DOHH2 (cell line): ENCODE measurements at regions not wholly inside any gene's neighbourhood (a gene's known extent, or its start where the extent isn't known, plus 50 kb on each side); places are given as distances from the start of the nearest gene placed in this dataset.
"Not testable (repeated sequence)": the region's sequence is repeated elsewhere in the genome, so short reads cannot be mapped to it uniquely, and the experiment has no call there.

Experiments used
- H3F3A ChIP-seq: fragments of 200-600 bp; sonication (generic), shearing (Covaris generic); 2 replicates; pipeline ENCODE4 v1.6.0; 2016; ENCODE audit warnings: antibody characterized with exemption, mild to moderate bottlenecking; ENCODE audit not compliant: control insufficient read depth, insufficient read depth
- H3K27ac ChIP-seq: fragments of 200-600 bp; sonication (generic); 2 replicates; pipeline ENCODE4 v1.5.1; 2014; ENCODE audit warnings: low read depth, mild to moderate bottlenecking, low read length, moderate library complexity
- H3K27me3 ChIP-seq: fragments of 200-600 bp; sonication (generic); 2 replicates; pipeline ENCODE4 v1.6.1; 2014; ENCODE audit warnings: mild to moderate bottlenecking, low read length, mixed read lengths; ENCODE audit not compliant: control insufficient read depth
- H3K36me3 ChIP-seq: fragments of 200-600 bp; sonication (generic); 2 replicates; pipeline ENCODE4 v1.6.1; 2014; ENCODE audit warnings: mild to moderate bottlenecking, low read length, moderate library complexity, mixed read lengths; ENCODE audit not compliant: control insufficient read depth
- H3K4me1 ChIP-seq: fragments of 200-600 bp; sonication (generic); 2 replicates; pipeline ENCODE4 v1.6.1; 2014; ENCODE audit warnings: mild to moderate bottlenecking, low read length, mixed read lengths; ENCODE audit not compliant: control insufficient read depth
- H3K4me2 ChIP-seq: fragments of 200-600 bp; sonication (generic); 2 replicates; pipeline ENCODE4 v1.6.0; 2014; ENCODE audit warnings: mild to moderate bottlenecking, low read length, moderate library complexity
- H3K4me3 ChIP-seq: fragments of 200-600 bp; sonication (generic); 2 replicates; pipeline ENCODE4 v1.5.1; 2014; ENCODE audit warnings: mild to moderate bottlenecking, low read length, mixed read lengths
- H3K79me2 ChIP-seq: fragments of 200-600 bp; sonication (generic); 2 replicates; pipeline ENCODE4 v1.6.1; 2014; ENCODE audit warnings: mild to moderate bottlenecking, low read length, mixed read lengths; ENCODE audit not compliant: control insufficient read depth
- H3K9me2 ChIP-seq: fragments of 200-600 bp; sonication (generic); replicated peaks from 2 replicates; pipeline ENCODE4 v1.6.1; 2014; ENCODE audit warnings: mild to moderate bottlenecking, low read length, mixed read lengths; ENCODE audit not compliant: control insufficient read depth
- H3K9me3 ChIP-seq: fragments of 200-600 bp; sonication (generic); 2 replicates; pipeline ENCODE4 v1.6.1; 2014; ENCODE audit warnings: antibody characterized with exemption, low read length, mixed read lengths; ENCODE audit not compliant: control insufficient read depth, insufficient read depth
- H4K20me1 ChIP-seq: fragments of 200-600 bp; sonication (generic); 2 replicates; pipeline ENCODE4 v1.6.0; 2014; ENCODE audit warnings: low read depth, mild to moderate bottlenecking, antibody characterized with exemption, low read length, moderate library complexity; ENCODE audit not compliant: control insufficient read depth, insufficient read depth
- CTCF ChIP-seq: fragments of 200-600 bp; sonication (generic); IDR thresholded peaks from one replicate; pipeline ENCODE4 v1.5.1; 2014; ENCODE audit warnings: antibody characterized with exemption, mild to moderate bottlenecking, low read depth, low read length; ENCODE audit not compliant: poor library complexity, severe bottlenecking
- EZH2phosphoT487 ChIP-seq: fragments of 200-600 bp; sonication (generic); IDR thresholded peaks from 2 replicates; pipeline ENCODE4 v1.6.1; 2017; ENCODE audit warnings: borderline replicate concordance, mild to moderate bottlenecking, antibody characterized with exemption, low read length, moderate library complexity, mixed read lengths

DNA sequence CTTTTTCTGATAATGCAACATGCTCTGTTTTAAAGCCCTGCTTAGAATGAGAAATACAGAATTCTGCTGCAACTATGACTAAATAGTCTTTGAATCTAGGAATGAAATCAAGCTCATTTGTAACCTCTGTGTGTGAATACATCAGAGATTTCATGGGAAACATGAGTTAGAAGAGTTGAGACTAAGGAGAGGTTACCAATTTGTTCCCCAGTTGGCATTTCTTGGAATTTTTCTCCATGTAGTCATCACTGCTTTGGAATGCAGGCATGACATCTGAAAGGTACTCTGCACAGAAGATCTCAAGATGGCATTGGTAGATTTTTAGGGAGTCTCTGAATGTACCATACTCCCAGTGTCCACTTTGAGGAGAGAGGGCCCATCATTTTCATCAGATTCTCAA lies 237.2 kb downstream of the TFAP2A start:
- no peaks in the 10 kb centered on the region for H3F3A ChIP-seq

DNA sequence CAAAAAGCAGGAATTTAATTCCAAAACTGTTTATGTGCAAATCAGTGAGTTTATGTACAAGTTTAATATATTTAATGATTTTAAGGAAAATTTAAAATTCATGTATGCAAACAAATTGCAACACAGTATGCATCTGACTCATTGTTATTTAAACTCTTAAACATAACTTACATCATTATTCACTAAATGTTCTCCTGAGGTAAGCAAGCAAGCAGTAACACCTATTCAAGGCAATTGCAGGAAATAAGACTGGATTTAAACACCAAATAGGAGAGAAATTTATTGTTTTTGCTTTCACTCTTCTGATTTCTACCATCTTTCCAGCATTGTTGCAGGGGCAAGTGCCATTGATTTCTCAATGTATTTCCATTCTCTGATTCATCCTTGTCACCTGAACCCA lies 239.5 kb downstream of the TFAP2A start:
- TF ChIP-seq CTCF = no peak
- TF ChIP-seq EZH2phosphoT487 = no peak
- H3K4me1 ChIP-seq = no peaks in the 10 kb centered on the region
- H3F3A ChIP-seq = no peaks in the 10 kb centered on the region
- no peaks in the 10 kb centered on the region for H3K9me2 ChIP-seq
- no peaks in the 10 kb centered on the region for H3K79me2 ChIP-seq
- H3K9me3 ChIP-seq = no peaks in the 10 kb centered on the region
- no peaks in the 10 kb centered on the region for H4K20me1 ChIP-seq
- no peak overlapping the region for H3K27ac ChIP-seq
- H3K27me3 ChIP-seq = no peaks in the 10 kb centered on the region
- H3K36me3 ChIP-seq = no peaks in the 10 kb centered on the region
- no peak overlapping the region for H3K4me2 ChIP-seq
- H3K4me3 ChIP-seq = no peak overlapping the region

More for the DNA sequence above, 237.2 kb downstream of the TFAP2A start:
- H3K36me3 ChIP-seq = no peaks in the 10 kb centered on the region
- H3K4me3 ChIP-seq = no peak overlapping the region
- H4K20me1 ChIP-seq = no peaks in the 10 kb centered on the region
- H3K9me2 ChIP-seq = no peaks in the 10 kb centered on the region
- no peak overlapping the region for H3K4me2 ChIP-seq
- H3K4me1 ChIP-seq = no peaks in the 10 kb centered on the region
- TF ChIP-seq CTCF (no peak), EZH2phosphoT487 (no peak)
- no peaks in the 10 kb centered on the region for H3K79me2 ChIP-seq
- H3K27ac ChIP-seq = no peak overlapping the region
- H3K9me3 ChIP-seq = no peaks in the 10 kb centered on the region
- H3K27me3 ChIP-seq = no peaks in the 10 kb centered on the region

DNA sequence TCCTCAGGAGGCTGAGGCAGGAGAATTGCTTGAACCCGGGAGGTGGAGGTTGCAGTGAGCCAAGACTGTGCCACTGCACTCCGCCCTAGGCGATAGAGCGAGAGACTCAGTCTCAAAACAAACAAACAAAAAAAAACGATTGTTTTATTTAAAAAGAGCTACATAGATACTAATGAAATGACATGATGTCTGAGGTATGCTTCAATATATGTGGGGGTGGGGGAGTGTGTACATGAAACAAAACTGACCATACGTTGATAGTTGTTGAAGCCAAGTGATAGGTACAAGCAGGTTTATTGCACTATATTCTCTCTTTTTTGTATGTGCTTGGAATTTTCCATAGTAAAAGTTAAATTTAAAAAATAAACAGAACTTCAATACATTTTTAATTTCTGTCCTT lies 240.1 kb downstream of the TFAP2A start:
- H3K4me2 ChIP-seq = no peak overlapping the region
- H3K9me2 ChIP-seq = no peaks in the 10 kb centered on the region
- no peaks in the 10 kb centered on the region for H3K27me3 ChIP-seq
- no peaks in the 10 kb centered on the region for H3K79me2 ChIP-seq
- H3K9me3 ChIP-seq = no peaks in the 10 kb centered on the region
- H3K4me1 ChIP-seq = no peaks in the 10 kb centered on the region
- H4K20me1 ChIP-seq = no peaks in the 10 kb centered on the region
- no peak overlapping the region for H3K4me3 ChIP-seq
- no peaks in the 10 kb centered on the region for H3F3A ChIP-seq
- H3K27ac ChIP-seq = no peak overlapping the region
- H3K36me3 ChIP-seq = no peaks in the 10 kb centered on the region
- TF ChIP-seq CTCF (no peak), EZH2phosphoT487 (no peak)

GRCh38 chr6:10174056-10174455 lies 240.8 kb downstream of the TFAP2A start:
- Histone ChIP-seq H4K20me1 (no peaks in the 10 kb centered on the region), H3F3A (no peaks in the 10 kb centered on the region), H3K36me3 (no peaks in the 10 kb centered on the region), H3K9me3 (no peaks in the 10 kb centered on the region), H3K4me1 (no peaks in the 10 kb centered on the region), H3K4me3 (no peak overlapping the region), H3K4me2 (no peak overlapping the region), H3K27ac (no peak overlapping the region), H3K79me2 (no peaks in the 10 kb centered on the region), H3K9me2 (no peaks in the 10 kb centered on the region), H3K27me3 (no peaks in the 10 kb centered on the region)
- no peak for TF ChIP-seq EZH2phosphoT487
- TF ChIP-seq CTCF = no peak

GRCh38 chr6:10171706-10172105 lies 243.2 kb downstream of the TFAP2A start:
- H3K79me2 ChIP-seq, H3F3A ChIP-seq, H3K9me2 ChIP-seq, H3K9me3 ChIP-seq, H4K20me1 ChIP-seq, H3K4me1 ChIP-seq, H3K36me3 ChIP-seq, H3K4me3 ChIP-seq, H3K4me2 ChIP-seq, H3K27me3 ChIP-seq, H3K27ac ChIP-seq: not testable (repeated sequence)
